ENCODE measurements at regions not wholly inside any gene's neighbourhood (a gene's known extent, or its start where the extent isn't known, plus 50 kb on each side); places are given as distances from the start of the nearest gene placed in this dataset.

- Histone ChIP-seq H3K27ac (ENCODE audit: low read depth in 1 of 2, low read length in 2 of 2) (no peak overlapping the region), H3K27me3 (ENCODE audit: control insufficient read depth in 1 of 2, insufficient read depth in 2 of 2, low read length in 2 of 2) (peaks cover 0 to 4% of the 10 kb centered on the region in 2 experiments), H3K36me3 (ENCODE audit: insufficient read depth, low read length) (no peaks in the 10 kb centered on the region), H3K9me3 (ENCODE audit: control insufficient read depth in 1 of 2, insufficient read depth in 1 of 2, low read length in 2 of 2) (no peaks in the 10 kb centered on the region), H3K4me3 (ENCODE audit: low read length) (no peak overlapping the region), H3K4me1 (ENCODE audit: insufficient read depth, low read length) (no peaks in the 10 kb centered on the region)
- Mint-ChIP-seq H3K4me1 (ENCODE audit: low read depth) (no peaks in the 10 kb centered on the region), H3K4me3 (no peak overlapping the region), H3K9me3 (peaks cover 1% of the 10 kb centered on the region), H3K27ac (no peak overlapping the region), H3K36me3 (ENCODE audit: low read depth) (no peaks in the 10 kb centered on the region), H3K27me3 (no peaks in the 10 kb centered on the region)
- no peak for DNase-seq
- ChIA-PET POLR2A (no interaction called here), CTCF (interaction anchor here (0.7 kb wide), 1 partner anchor 12 kb away, joined by 3 read pairs; no protein-coding TSS in a partner anchor)
- intact Hi-C loops (cut with DNase I, micrococcal nuclease) = no loop called here
- TF ChIP-seq CTCF (IDR thresholded peaks at IDR 0.05) = no peak
- ATAC-seq (ENCODE audit: poor library complexity) = no peak
Measured at GRCh38 chr20:11277858-11278257, 604.1 kb upstream of the JAG1 start.

GRCh38 chr20:11278461-11278860 lies 604.7 kb upstream of the JAG1 start:
- Histone ChIP-seq H3K27ac (ENCODE audit: low read depth in 1 of 2, low read length in 2 of 2) (no peak overlapping the region), H3K36me3 (ENCODE audit: insufficient read depth, low read length) (no peaks in the 10 kb centered on the region), H3K4me1 (ENCODE audit: insufficient read depth, low read length) (no peaks in the 10 kb centered on the region), H3K4me3 (ENCODE audit: low read length) (no peak overlapping the region), H3K9me3 (ENCODE audit: control insufficient read depth in 1 of 2, insufficient read depth in 1 of 2, low read length in 2 of 2) (no peaks in the 10 kb centered on the region), H3K27me3 (ENCODE audit: control insufficient read depth in 1 of 2, insufficient read depth in 2 of 2, low read length in 2 of 2) (peaks cover 0 to 4% of the 10 kb centered on the region in 2 experiments)
- intact Hi-C loops (cut with DNase I, micrococcal nuclease) = no loop called here
- peaks cover 1% of the 10 kb centered on the region for H3K9me3 Mint-ChIP-seq
- ChIA-PET CTCF (no interaction called here), POLR2A (no interaction called here)
- no peak for TF ChIP-seq CTCF (IDR thresholded peaks at IDR 0.05)
- H3K27ac Mint-ChIP-seq = no peak overlapping the region
- no peaks in the 10 kb centered on the region for H3K36me3 Mint-ChIP-seq (ENCODE audit: low read depth)
- DNase-seq = no peak
- H3K4me3 Mint-ChIP-seq = no peak overlapping the region
- H3K27me3 Mint-ChIP-seq = no peaks in the 10 kb centered on the region
- no peaks in the 10 kb centered on the region for H3K4me1 Mint-ChIP-seq (ENCODE audit: low read depth)
- no peak for ATAC-seq (ENCODE audit: poor library complexity)

- no peaks in the 10 kb centered on the region for H3K27me3 Mint-ChIP-seq
- H3K9me3 Mint-ChIP-seq = peaks cover 1% of the 10 kb centered on the region
- no peaks in the 10 kb centered on the region for H3K36me3 Mint-ChIP-seq (ENCODE audit: low read depth)
- Histone ChIP-seq H3K27me3 (ENCODE audit: control insufficient read depth in 1 of 2, insufficient read depth in 2 of 2, low read length in 2 of 2) (peaks cover 0 to 4% of the 10 kb centered on the region in 2 experiments), H3K4me1 (ENCODE audit: insufficient read depth, low read length) (no peaks in the 10 kb centered on the region), H3K36me3 (ENCODE audit: insufficient read depth, low read length) (no peaks in the 10 kb centered on the region), H3K4me3 (ENCODE audit: low read length) (no peak overlapping the region), H3K27ac (ENCODE audit: low read depth in 1 of 2, low read length in 2 of 2) (no peak overlapping the region), H3K9me3 (ENCODE audit: control insufficient read depth in 1 of 2, insufficient read depth in 1 of 2, low read length in 2 of 2) (no peaks in the 10 kb centered on the region)
- ChIA-PET CTCF (no interaction called here), POLR2A (no interaction called here)
- no peaks in the 10 kb centered on the region for H3K4me1 Mint-ChIP-seq (ENCODE audit: low read depth)
- H3K4me3 Mint-ChIP-seq = no peak overlapping the region
- ATAC-seq (ENCODE audit: poor library complexity) (no peak), DNase-seq (no peak)
- TF ChIP-seq CTCF (IDR thresholded peaks at IDR 0.05) = no peak
- intact Hi-C loops (cut with DNase I, micrococcal nuclease) = no loop called here
- H3K27ac Mint-ChIP-seq = no peak overlapping the region
Measured at GRCh38 chr20:11281240-11281639, 607.4 kb upstream of the JAG1 start.

Measured in CD4-positive, alpha-beta T cell (primary cell).